BE2C (cell line): ENCODE measurements at regions not wholly inside any gene's neighbourhood (a gene's known extent, or its start where the extent isn't known, plus 50 kb on each side); places are given as distances from the start of the nearest gene placed in this dataset.

Experiments
- DNase-seq: peaks from one replicate; pipeline ENCODE4 v3.0.0-alpha.2; 2020
- H3K27me3 ChIP-seq: fragments of 250-450 bp; sonication (Bioruptor Pico); 2 replicates; pipeline ENCODE4 v1.5.1; 2020; ENCODE audit warnings: mild to moderate bottlenecking
- H3K36me3 ChIP-seq: fragments of 250-450 bp; sonication (Bioruptor Pico); 2 replicates; pipeline ENCODE4 v1.5.1; 2020; ENCODE audit warnings: mild to moderate bottlenecking
- H3K4me1 ChIP-seq: fragments of 250-450 bp; sonication (Bioruptor Pico); 2 replicates; pipeline ENCODE4 v1.5.1; 2020
- H3K4me3 ChIP-seq: 2 replicates; pipeline ENCODE4 v1.5.1; 2011; ENCODE audit warnings: low read depth, low read length
- H3K9me3 ChIP-seq: fragments of 250-450 bp; sonication (Bioruptor Pico); 2 replicates; pipeline ENCODE4 v1.5.1; 2020
- TF ChIP-seq, protein P1 (sequence below): IDR thresholded peaks from 2 replicates; pipeline ENCODE4 v1.5.1; 2012; ENCODE audit warnings: mild to moderate bottlenecking, low read depth, low read length

DNA sequence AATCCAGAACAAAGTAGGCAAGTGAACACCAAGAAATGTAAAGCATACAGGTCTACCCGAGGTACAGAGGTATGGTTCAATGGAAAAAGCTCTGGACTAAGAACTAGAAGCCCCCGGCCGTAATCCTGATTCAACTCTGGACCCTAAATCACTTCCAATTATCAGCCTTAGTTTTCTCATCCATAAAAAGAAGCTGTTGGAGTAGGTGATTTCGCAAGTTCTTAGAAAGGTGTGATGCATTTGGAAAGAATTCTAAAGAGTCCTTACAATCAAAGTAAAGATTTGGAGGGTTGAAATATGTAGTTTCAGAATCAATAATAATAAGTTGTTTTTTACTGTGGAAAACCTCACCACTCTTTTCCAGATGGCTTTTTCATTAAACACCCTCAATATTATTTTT lies 622.1 kb upstream of the ID2 start:
- no peak for DNase-seq
- TF ChIP-seq, protein P1, sequence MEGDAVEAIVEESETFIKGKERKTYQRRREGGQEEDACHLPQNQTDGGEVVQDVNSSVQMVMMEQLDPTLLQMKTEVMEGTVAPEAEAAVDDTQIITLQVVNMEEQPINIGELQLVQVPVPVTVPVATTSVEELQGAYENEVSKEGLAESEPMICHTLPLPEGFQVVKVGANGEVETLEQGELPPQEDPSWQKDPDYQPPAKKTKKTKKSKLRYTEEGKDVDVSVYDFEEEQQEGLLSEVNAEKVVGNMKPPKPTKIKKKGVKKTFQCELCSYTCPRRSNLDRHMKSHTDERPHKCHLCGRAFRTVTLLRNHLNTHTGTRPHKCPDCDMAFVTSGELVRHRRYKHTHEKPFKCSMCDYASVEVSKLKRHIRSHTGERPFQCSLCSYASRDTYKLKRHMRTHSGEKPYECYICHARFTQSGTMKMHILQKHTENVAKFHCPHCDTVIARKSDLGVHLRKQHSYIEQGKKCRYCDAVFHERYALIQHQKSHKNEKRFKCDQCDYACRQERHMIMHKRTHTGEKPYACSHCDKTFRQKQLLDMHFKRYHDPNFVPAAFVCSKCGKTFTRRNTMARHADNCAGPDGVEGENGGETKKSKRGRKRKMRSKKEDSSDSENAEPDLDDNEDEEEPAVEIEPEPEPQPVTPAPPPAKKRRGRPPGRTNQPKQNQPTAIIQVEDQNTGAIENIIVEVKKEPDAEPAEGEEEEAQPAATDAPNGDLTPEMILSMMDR: no peak
- H3K36me3 ChIP-seq: no peaks in the 10 kb centered on the region

DNA sequence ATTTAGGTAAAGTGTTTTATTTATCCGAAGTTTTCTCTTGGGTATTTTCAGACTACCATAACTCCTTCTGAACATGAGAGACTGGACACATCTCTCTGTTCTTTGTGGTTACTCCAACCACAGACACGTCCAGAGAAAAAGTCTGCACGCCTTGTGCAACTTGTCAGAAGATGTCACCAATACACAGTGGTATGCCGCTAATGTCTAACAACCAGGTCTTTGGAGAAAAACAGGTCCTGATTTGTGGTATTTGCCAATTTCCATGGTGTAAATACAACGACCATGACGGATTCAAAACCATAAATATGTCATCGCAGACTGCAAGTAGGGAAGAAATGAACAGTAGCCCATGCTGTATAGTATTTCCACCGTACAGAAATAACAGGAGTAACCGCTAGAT lies 620.6 kb upstream of the ID2 start:
- no peaks in the 10 kb centered on the region for H3K36me3 ChIP-seq
- TF ChIP-seq, protein P1: no peak
- no peak for DNase-seq
- no peaks in the 10 kb centered on the region for H3K4me1 ChIP-seq
- no peaks in the 10 kb centered on the region for H3K9me3 ChIP-seq
- no peaks in the 10 kb centered on the region for H3K27me3 ChIP-seq
- H3K4me3 ChIP-seq: no peak overlapping the region

More for the DNA sequence above, 622.1 kb upstream of the ID2 start:
- Histone ChIP-seq H3K4me3 (no peak overlapping the region), H3K4me1 (no peaks in the 10 kb centered on the region), H3K9me3 (no peaks in the 10 kb centered on the region), H3K27me3 (no peaks in the 10 kb centered on the region)

DNA sequence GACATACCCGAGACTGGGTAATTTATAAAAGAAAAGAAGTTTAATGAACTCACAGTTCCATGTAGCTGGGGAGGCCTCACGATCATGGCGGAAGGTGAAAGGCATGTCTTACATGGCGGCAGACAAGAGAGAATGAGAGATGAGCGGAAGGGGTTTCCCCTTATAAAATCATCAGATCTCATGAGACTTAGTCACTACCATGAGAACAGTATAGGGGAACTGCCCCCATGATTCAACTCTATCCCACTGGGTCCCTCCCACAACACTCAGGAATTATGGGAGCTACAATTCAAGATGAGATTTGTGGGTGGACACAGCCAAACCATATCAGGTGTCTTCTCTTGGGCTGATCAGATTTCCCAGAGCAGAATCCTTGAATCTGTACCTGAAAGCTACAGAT lies 617.3 kb upstream of the ID2 start:
- TF ChIP-seq, protein P1: no peak
- no peak overlapping the region for H3K4me3 ChIP-seq

DNA sequence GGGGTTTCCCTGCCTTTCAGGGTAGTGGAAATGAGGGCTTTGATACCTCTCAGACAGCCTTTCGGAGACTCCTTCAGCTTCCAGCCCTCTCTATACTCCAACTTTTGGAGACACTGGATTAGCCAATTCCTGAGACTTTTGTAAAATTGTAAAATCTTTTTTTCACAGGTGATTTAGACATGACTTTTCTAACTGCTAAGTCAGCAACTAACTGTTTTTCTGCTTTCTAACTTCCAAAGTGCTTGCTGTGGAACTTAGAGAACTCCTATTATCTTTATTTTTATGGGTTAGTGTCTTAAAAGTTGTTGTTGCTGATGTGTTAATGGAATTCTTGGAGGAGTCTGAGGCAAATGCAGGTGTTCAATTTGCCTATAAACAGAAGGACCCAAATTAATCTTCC lies 616.7 kb upstream of the ID2 start:
- H3K4me3 ChIP-seq: no peak overlapping the region
- H3K4me1 ChIP-seq: no peaks in the 10 kb centered on the region
- no peaks in the 10 kb centered on the region for H3K36me3 ChIP-seq
- DNase-seq: no peak
- TF ChIP-seq, protein P1: no peak
- no peaks in the 10 kb centered on the region for H3K9me3 ChIP-seq
- no peaks in the 10 kb centered on the region for H3K27me3 ChIP-seq

More for the DNA sequence above, 617.3 kb upstream of the ID2 start:
- Histone ChIP-seq H3K4me1 (no peaks in the 10 kb centered on the region), H3K9me3 (no peaks in the 10 kb centered on the region), H3K36me3 (no peaks in the 10 kb centered on the region), H3K27me3 (no peaks in the 10 kb centered on the region)
- DNase-seq: no peak

GRCh38 chr2:8067784-8068336 lies 614.0 kb upstream of the ID2 start:
- TF ChIP-seq, protein P1: no peak
- Histone ChIP-seq H3K36me3 (no peaks in the 10 kb centered on the region), H3K9me3 (no peaks in the 10 kb centered on the region), H3K4me3 (no peak overlapping the region), H3K27me3 (no peaks in the 10 kb centered on the region), H3K4me1 (no peaks in the 10 kb centered on the region)
- DNase-seq: no peak

GRCh38 chr2:8072907-8073306 lies 608.9 kb upstream of the ID2 start:
- H3K4me3 ChIP-seq: no peak overlapping the region
- peaks cover 5% of the 10 kb centered on the region; the same call in 1 of the 2 replicates for H3K4me1 ChIP-seq
- DNase-seq: no peak

More at GRCh38 chr2:8072907-8073306, 608.9 kb upstream of the ID2 start:
- no peaks in the 10 kb centered on the region for H3K36me3 ChIP-seq
- no peaks in the 10 kb centered on the region for H3K27me3 ChIP-seq
- no peaks in the 10 kb centered on the region for H3K9me3 ChIP-seq
- TF ChIP-seq, protein P1: no peak
